GM12878 (cell line): ENCODE measurements at regions not wholly inside any gene's neighbourhood (a gene's known extent, or its start where the extent isn't known, plus 50 kb on each side); places are given as distances from the start of the nearest gene placed in this dataset.

ENCODE experiments used
- BACH1 ChIP-seq: fragments of 450-650 bp; IDR thresholded peaks from 2 replicates; pipeline ENCODE4 v1.6.1; 2017; ENCODE audit warnings: mild to moderate bottlenecking, borderline replicate concordance
- POLR2A ChIP-seq: IDR thresholded peaks from 2 replicates; pipeline ENCODE4 v1.6.1; 2011; ENCODE audit warnings: low read depth, mild to moderate bottlenecking, low read length
- RUNX3 ChIP-seq: IDR thresholded peaks from 2 replicates; pipeline ENCODE4 v1.6.1; 2012; ENCODE audit warnings: low read length, inconsistent platforms

GRCh38 chr4:114251020-114251419 is 271.6 kb upstream of the ARSJ start:
- TF ChIP-seq BACH1: no peak
- TF ChIP-seq POLR2A: no peak
- no peak for TF ChIP-seq RUNX3
